ENCODE measurements at regions not wholly inside any gene's neighbourhood (a gene's known extent, or its start where the extent isn't known, plus 50 kb on each side); places are given as distances from the start of the nearest gene placed in this dataset.

GRCh38 chr1:67584938-67585337, 100.1 kb upstream of the GADD45A start:
- no peaks in the 10 kb centered on the region for H3K79me2 ChIP-seq (ENCODE audit: control insufficient read depth in 1 of 2, insufficient read depth in 2 of 2, low read length in 2 of 2)
- no peak overlapping the region for H3K56ac ChIP-seq (replicated peaks; ENCODE audit: insufficient read length, low read depth, low read length)
- peaks cover 2% of the 10 kb centered on the region; the same call in 1 of the 2 replicates for H3K23me2 ChIP-seq (ENCODE audit: low read depth, low read length)
- 94% methylated on average over 6 of the region's 6 CpGs; no CpG with 5 or more reads in 1 of the 2 experiments for WGBS, 2 experiments (ENCODE audit: extremely low coverage in 1 of 2, insufficient coverage in 1 of 2, insufficient read length in 1 of 2, insufficient replicate concordance in 2 of 2, low coverage in 1 of 2, low lambda C conversion rate in 2 of 2, missing lambda C conversion rate in 1 of 2)
- H2AFZ ChIP-seq (ENCODE audit: low read length): no peak overlapping the region
- H3K4me2 ChIP-seq (ENCODE audit: insufficient read depth in 1 of 2, low read depth in 2 of 2, low read length in 2 of 2): no peak overlapping the region
- H2AK5ac ChIP-seq (ENCODE audit: low read depth, low read length): no peak overlapping the region
- no peak overlapping the region for H4K5ac ChIP-seq (ENCODE audit: insufficient read length, low read depth, low read length)
- H4K20me1 ChIP-seq (replicated peaks in 1 of 2; ENCODE audit: control insufficient read depth in 1 of 2, insufficient read depth in 2 of 2, low read length in 2 of 2): no peaks in the 10 kb centered on the region
- ChIA-PET CTCF (ENCODE audit: partially characterized antibody) (interaction anchor here (0.9 to 2.4 kb wide), 5 partner anchors 10 to 175 kb away, joined by 3 to 11 read pairs (median 3); no protein-coding TSS in a partner anchor), POLR2A (ENCODE audit: partially characterized antibody) (no interaction called here)
- H3K27ac ChIP-seq (ENCODE audit: low read depth, low read length): no peak overlapping the region
- DNase-seq (ENCODE audit: low read depth in 1 of 2, low spot score in 2 of 2): no peak
- no peak overlapping the region for H3K4ac ChIP-seq (replicated peaks; ENCODE audit: insufficient read length, low read depth, low read length)
- no peaks in the 10 kb centered on the region for H3K79me1 ChIP-seq (ENCODE audit: low read depth, low read length)
- no peak overlapping the region for H3K23ac ChIP-seq (ENCODE audit: insufficient read length)
- H2BK12ac ChIP-seq (ENCODE audit: low read depth, low read length): no peak overlapping the region
- no peak overlapping the region for H2BK20ac ChIP-seq (ENCODE audit: low read length)
- no peak overlapping the region for H3K9ac ChIP-seq (replicated peaks in 1 of 4; ENCODE audit: extremely low read depth in 1 of 4, low read depth in 3 of 4, low read length in 3 of 4)
- no peak overlapping the region for H3K14ac ChIP-seq (ENCODE audit: insufficient read length)
- no peak overlapping the region for H4K91ac ChIP-seq (replicated peaks; ENCODE audit: insufficient read length, low read length)
- no peak overlapping the region for H2BK15ac ChIP-seq (ENCODE audit: low read length)
- no peak overlapping the region for H3K18ac ChIP-seq (ENCODE audit: extremely low read depth, low read length)
- H3K4me3 ChIP-seq (ENCODE audit: extremely low read depth in 1 of 4, insufficient read depth in 2 of 4, low read depth in 3 of 4, low read length in 4 of 4): no peak overlapping the region
- FAIRE-seq: no peak
- H3K36me3 ChIP-seq (ENCODE audit: control insufficient read depth in 2 of 4, insufficient read depth in 4 of 4, low read length in 3 of 4): no peaks in the 10 kb centered on the region
- peaks cover 0 to 4% (median 3%) of the 10 kb centered on the region in 4 experiments; a peak in 2 of 7 replicates for H3K4me1 ChIP-seq (replicated peaks in 1 of 4; ENCODE audit: control insufficient read depth in 3 of 4, insufficient read depth in 4 of 4, low read length in 3 of 4)
- TF ChIP-seq POLR2A (IDR thresholded peaks at IDR 0.05; ENCODE audit: control extremely low read depth in 1 of 2, low read depth in 2 of 2, low read length in 2 of 2) (no peak), SP1 (IDR thresholded peaks at IDR 0.05; ENCODE audit: low read depth, low read length) (no peak), SIRT6 (IDR thresholded peaks at IDR 0.05; ENCODE audit: low read length) (no peak), RFX5 (IDR thresholded peaks at IDR 0.05; ENCODE audit: borderline replicate concordance, low read depth, low read length) (no peak), BCL11A (IDR thresholded peaks at IDR 0.05; ENCODE audit: low read depth in 2 of 2, low read length in 2 of 2) (no peak), EZH2 (IDR thresholded peaks at IDR 0.05; ENCODE audit: low read depth, low read length, severe bottlenecking) (no peak), POU5F1 (IDR thresholded peaks at IDR 0.05; ENCODE audit: low read depth, low read length) (no peak), MAX (IDR thresholded peaks at IDR 0.05) (no peak), JUND (IDR thresholded peaks at IDR 0.05; ENCODE audit: low read length) (no peak)
- TF ChIP-seq, protein P1, sequence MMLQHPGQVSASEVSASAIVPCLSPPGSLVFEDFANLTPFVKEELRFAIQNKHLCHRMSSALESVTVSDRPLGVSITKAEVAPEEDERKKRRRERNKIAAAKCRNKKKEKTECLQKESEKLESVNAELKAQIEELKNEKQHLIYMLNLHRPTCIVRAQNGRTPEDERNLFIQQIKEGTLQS (IDR thresholded peaks at IDR 0.05; ENCODE audit: insufficient read depth, low read depth, low read length): no peak
- H2BK120ac ChIP-seq (replicated peaks; ENCODE audit: low read depth, low read length): no peak overlapping the region
- no peak overlapping the region for H4K8ac ChIP-seq (ENCODE audit: extremely low read depth, insufficient read depth, low read length)
- H2BK5ac ChIP-seq (ENCODE audit: low read depth, low read length): no peak overlapping the region
- no peaks in the 10 kb centered on the region for H3K9me3 ChIP-seq (ENCODE audit: insufficient read depth in 2 of 2, low read depth in 1 of 2, low read length in 1 of 2)
- H3K27me3 ChIP-seq (replicated peaks in 1 of 4; ENCODE audit: control insufficient read depth in 3 of 4, extremely low read depth in 1 of 4, insufficient read depth in 3 of 4, low read length in 3 of 4): peaks cover 0 to 4% (median 0%) of the 10 kb centered on the region in 4 experiments; a peak in 2 of 7 replicates

All from H1 (cell line).